AG09319 (cell line): ENCODE measurements at regions not wholly inside any gene's neighbourhood (a gene's known extent, or its start where the extent isn't known, plus 50 kb on each side); places are given as distances from the start of the nearest gene placed in this dataset.

Experiments
- DNase-seq: peaks from one replicate; pipeline ENCODE4 v3.0.0-alpha.2; 2010; ENCODE audit warnings: low read depth; ENCODE audit errors: extremely low read depth
- TF ChIP-seq, protein P1 (sequence below): IDR thresholded peaks from 2 replicates; pipeline ENCODE4 v1.5.1; 2011; ENCODE audit warnings: low read depth, mild to moderate bottlenecking, inconsistent platforms, low read length, moderate library complexity

DNA sequence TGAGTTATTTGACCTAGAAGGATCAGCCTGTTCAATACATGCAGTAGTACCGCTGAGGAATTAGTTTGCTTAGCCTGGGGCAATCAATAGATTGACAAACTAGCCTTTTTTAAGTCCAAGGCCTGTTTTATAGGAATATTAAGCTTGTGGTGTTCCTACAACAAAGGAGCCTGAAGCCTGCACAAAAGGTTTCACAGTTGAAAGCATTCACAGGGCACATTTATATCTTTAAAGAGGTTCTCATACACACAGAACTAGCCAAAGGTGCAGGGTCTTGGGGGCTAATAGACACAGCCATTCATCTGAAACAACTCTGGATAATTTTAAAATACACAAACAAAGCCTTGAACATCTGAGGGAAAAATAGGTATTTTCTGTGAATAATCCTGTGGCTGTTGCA, 160.3 kb downstream of the RPS29 start:
- TF ChIP-seq, protein P1, sequence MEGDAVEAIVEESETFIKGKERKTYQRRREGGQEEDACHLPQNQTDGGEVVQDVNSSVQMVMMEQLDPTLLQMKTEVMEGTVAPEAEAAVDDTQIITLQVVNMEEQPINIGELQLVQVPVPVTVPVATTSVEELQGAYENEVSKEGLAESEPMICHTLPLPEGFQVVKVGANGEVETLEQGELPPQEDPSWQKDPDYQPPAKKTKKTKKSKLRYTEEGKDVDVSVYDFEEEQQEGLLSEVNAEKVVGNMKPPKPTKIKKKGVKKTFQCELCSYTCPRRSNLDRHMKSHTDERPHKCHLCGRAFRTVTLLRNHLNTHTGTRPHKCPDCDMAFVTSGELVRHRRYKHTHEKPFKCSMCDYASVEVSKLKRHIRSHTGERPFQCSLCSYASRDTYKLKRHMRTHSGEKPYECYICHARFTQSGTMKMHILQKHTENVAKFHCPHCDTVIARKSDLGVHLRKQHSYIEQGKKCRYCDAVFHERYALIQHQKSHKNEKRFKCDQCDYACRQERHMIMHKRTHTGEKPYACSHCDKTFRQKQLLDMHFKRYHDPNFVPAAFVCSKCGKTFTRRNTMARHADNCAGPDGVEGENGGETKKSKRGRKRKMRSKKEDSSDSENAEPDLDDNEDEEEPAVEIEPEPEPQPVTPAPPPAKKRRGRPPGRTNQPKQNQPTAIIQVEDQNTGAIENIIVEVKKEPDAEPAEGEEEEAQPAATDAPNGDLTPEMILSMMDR = no peak
- DNase-seq = no peak

GRCh38 chr14:49424436-49425331, 161.5 kb downstream of the RPS29 start:
- no peak for DNase-seq
- TF ChIP-seq, protein P1 = no peak

DNA sequence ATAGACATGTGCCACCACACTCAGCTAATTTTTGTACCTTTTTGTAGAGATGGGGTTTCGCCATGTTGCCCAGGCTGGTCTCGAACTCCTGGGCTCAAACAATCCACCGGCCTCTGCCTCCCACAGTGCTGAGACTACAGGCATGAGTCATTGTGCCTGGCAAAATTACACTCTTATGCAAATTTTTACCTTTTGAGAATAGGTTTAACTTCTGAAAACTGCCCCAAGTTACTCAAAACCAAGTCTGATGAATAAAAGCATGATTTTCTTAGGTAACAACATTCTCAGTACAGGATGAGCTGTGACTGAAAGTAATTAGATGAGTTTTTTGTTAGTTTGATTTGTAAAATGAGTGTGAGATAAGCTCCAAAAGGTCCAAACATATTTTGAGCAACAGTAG, 166.0 kb downstream of the RPS29 start:
- TF ChIP-seq, protein P1 = no peak

GRCh38 chr14:49418789-49419188, 167.4 kb downstream of the RPS29 start:
- TF ChIP-seq, protein P1 = no peak

More for the DNA sequence above, 166.0 kb downstream of the RPS29 start:
- DNase-seq = no peak

DNA sequence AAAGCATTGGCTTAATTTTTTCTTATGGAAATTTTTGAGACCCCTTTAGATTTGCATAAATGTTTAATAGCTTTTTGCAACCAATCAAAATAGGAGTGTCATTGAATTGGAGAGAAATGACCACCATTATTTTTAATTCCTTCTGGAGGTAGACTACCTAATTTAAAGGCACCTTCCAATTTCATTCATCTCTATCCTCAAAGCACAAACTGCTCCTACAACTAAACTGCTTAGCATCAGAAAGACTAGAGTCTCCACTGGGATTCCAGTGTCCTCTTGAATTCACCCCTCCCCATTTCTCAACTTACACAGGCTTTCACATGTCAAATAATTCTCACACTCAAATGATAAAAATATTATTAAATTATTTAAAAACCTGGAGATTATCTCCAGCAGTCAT, 168.4 kb downstream of the RPS29 start:
- TF ChIP-seq, protein P1 = no peak
- DNase-seq = no peak

More at GRCh38 chr14:49418789-49419188, 167.4 kb downstream of the RPS29 start:
- DNase-seq = no peak

DNA sequence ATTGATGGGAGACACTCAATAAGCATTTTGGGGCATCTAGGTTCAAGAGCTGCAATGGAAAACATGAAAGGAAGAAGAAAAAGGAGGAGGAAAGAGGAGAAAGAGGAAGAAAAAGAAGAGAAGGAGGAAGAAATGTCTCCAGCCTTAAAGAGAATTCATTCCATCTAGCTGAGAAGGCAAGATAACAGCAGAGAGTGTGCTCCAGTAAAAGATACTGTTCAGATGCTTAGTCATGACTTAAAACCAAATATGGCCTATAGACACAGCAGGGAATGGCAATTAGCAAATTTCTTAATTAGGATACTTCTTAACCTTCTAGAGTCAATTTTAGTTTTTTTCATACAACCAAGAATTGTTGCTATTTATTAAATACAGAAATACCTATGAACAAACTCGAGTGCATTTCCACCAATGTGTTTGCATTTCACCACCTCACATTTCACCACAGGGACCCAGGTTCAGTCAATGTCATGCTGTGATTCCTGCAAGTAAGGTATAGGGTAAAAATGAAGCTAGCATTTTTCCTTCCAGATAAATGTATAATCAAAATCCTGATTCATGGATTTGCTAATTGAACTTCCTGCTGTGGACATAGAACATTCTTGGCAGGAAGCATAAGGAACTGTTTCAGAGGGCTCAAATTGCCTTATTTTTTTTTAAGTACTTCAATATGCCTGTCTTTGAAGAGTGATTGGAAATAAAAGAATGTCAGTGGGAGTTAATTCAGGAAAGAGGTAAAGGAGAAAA, 177.8 kb downstream of the RPS29 start:
- no peak for DNase-seq
- TF ChIP-seq, protein P1 = no peak

GRCh38 chr14:49405291-49405690, 180.9 kb downstream of the RPS29 start:
- DNase-seq = peak; percentile 30
- TF ChIP-seq, protein P1 = no peak
